ENCODE measurements at regions not wholly inside any gene's neighbourhood (a gene's known extent, or its start where the extent isn't known, plus 50 kb on each side); places are given as distances from the start of the nearest gene placed in this dataset.

DNA sequence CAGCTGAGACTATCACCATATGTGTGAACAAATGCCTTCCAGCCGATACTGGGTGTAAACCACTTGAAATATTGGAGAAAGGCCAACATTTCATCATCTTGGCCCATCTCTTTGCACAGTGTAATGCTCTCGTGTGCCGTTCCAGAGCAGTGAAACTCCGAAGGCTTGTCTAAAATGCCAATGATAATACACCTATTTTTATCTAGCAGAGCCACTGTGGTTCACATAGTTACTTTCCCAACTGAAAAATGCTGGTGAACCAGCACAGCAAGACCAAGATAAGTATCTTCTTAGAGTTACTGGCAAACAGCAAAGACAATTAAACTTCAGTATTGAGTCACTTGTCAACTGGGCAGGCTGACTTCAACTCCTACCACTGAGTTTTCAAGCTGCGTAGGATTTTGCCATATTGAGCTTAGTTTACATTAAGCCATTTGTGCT, 379.9 kb upstream of the ACTBL2 start:
- no peak for DNase-seq

GRCh38 chr5:57859626-57860025, 377.0 kb upstream of the ACTBL2 start:
- DNase-seq, result no peak

- no peak for DNase-seq
Observed at GRCh38 chr5:57858905-57859304, 376.3 kb upstream of the ACTBL2 start.

GRCh38 chr5:57857696-57858095, 375.1 kb upstream of the ACTBL2 start:
- no peak for DNase-seq

DNA sequence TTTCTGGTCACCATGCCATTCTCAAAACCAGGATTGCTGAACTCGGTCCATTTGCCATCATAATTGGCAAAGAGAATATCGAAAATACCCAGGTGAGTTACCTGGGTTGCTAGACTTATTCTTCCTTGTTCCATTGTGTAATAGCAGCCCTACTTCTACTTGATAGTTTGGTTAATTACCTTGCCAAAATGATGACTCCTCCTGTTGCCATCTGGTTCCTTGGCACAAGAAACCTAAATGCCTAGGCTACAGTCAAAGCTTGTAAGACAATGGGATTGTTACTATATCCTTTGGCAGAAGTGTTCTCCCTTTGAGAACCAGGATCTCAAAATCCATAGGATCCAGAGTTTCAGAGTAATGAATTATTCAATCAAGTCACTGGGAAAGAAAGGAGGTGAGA, 373.2 kb upstream of the ACTBL2 start:
- no peak for DNase-seq

GRCh38 chr5:57853929-57854697, 371.5 kb upstream of the ACTBL2 start:
- DNase-seq, result no peak

DNA sequence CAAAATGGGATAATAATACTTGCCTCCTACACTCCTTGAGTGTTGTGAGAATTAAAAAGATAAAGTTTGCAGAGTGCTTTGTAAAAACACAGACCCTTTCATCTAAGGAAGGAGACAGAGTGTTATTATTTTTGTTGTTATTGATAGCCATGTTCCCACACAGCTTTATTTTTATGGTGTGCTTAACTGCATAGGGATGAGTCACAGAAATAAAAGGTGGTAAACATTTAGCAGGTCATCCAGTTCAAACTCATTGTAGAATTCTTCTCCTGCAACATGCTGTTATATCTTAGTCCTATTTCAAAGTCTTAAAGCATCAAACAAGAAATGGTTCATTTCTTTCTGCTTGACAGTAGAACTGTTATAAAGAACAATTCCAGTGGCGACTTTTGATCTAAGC, 367.5 kb upstream of the ACTBL2 start:
- no peak for DNase-seq

- no peak for DNase-seq
Observed at GRCh38 chr5:57845025-57845424, 362.4 kb upstream of the ACTBL2 start.

- no peak for DNase-seq
Observed at GRCh38 chr5:57844410-57844809, 361.8 kb upstream of the ACTBL2 start.

GRCh38 chr5:57843059-57843367, 360.4 kb upstream of the ACTBL2 start:
- no peak for DNase-seq

DNA sequence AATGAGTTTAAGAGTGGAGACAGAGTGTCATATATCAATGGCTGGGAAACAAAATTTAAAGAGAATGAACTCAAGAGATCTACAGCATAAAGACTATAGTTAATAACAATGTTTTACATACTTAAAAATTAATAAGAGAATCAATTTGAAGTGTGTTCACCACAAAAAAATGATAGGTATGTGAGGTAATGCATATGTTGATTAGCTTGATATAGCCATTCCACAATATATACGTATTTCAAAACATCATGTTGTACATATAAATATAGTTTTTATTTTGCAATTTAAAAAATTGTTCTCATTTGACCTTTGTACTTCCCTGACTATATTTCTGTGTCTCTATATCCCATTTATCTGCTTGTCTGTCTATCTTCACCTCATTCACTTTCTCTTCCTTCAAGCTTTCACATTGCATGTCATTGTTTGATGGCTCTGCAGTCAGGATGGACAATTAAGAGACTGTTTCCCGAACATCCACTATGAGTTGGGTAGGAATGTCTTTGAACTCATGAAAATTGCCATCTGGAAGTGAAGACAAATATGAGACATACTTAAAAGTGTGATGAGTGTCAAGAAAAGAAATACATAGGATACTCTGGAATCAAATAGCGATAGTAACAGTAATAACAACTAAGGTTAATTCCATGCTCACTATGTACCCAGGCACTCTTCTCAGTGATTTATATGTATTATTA, 359.9 kb upstream of the ACTBL2 start:
- DNase-seq, result no peak

DNA sequence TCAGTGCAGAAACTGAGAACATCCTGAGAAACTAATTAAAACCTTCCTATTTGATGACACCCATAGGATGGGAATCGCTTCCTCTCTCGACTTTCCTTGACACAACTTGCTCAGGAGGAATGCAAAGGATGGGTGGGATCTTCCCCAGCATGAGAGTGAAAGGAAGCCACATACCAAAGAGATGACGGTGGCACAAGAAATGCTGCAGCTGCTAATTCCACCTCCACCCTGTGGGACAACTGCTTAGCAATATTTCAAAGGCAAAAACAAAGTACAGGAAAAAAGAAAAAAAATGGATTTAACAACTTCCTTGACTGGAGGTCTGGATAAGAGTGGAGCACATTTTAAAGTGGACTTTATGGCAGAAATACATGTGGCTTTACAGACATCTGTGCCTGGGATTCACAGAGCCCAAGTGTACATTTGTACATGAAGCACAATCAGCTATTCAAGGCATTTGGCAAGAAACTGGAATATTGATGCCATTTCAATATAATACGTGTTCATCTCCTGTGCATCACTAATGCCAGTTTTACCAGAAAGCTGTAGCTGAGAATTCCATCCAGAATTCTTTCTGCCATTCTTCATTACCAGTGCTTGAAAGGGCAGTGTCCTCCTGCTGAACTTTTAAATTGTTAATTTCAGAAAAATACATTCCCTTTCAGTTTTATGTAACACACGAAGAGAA, 359.2 kb upstream of the ACTBL2 start:
- no peak for DNase-seq

- DNase-seq, result no peak
Observed at GRCh38 chr5:57839437-57840079, 356.9 kb upstream of the ACTBL2 start.

GRCh38 chr5:57839025-57839424, 356.4 kb upstream of the ACTBL2 start:
- DNase-seq, result no peak

DNA sequence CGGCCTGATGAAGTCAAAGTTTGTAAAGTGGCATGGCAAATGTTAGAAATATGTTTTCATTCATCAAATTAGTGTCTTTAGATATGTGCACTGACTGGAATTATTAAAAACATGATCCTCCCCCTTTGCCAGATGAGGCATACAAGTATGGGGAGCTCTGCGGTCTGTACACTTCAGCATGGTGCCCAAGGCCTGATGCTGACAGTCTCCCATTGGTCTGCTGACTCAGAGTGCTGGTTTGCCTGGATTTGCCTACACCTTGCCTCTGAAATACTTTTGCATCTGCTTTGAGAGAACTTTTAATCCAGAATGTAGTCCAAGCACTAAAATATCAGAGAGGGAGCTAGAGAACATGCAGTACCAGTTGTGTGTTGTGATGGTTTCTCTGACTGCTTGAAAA, 354.3 kb upstream of the ACTBL2 start:
- DNase-seq, result no peak

DNA sequence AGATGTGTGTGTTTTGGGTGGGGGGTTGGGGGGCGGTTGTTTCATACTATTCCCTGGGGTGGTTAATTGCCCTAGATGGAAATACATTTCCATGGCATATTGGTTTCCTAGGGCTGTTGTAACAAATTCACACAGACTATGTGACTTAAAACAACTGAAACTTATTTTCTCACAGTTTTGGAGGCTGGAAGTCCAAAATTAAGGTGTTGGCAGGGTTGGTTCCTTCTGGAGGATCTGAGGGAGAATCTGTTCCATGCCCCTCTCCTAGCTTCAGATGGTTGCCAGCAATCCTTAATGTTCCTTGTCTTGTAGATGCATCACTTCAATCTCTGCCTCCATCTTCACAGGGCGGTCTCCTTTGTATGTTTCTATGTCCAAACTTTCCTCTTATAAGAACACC, 353.7 kb upstream of the ACTBL2 start:
- DNase-seq, result no peak

DNA sequence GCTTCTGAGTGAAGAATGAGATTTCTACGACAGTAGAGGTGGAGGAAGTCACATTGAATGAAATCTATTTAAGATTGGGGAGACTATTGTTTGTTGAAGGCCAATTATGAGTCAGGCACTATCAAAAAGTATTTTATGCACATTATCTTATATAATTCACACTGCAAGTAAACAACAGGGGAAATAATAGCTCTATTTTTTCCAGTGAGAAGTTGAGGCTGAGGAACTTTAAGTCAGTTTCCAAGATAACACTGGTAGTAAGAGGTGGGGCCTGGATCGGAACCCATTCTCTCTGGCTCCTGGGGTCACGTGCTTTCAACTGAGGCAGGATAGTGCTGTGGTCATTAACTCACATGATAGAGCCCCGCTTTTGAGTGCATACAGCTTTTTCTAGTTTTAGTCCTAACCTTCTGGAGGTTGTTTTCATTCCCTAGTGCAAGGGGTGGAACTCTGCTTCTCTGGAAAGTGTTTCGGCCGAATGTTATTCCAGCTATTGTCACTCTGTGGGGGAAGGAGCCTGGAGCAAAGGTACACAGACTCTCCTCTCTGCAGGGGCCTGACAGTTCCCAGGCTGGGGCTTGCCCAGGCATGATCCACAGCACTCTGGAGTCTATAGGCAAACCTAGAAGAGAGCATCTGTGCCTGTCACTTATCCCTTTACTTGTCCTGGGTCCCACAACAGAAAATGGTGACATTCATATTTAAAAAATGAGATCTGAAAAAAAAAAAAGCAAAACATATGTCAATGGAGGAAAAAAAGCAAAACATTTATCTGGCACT, 352.4 kb upstream of the ACTBL2 start:
- DNase-seq, result no peak

DNA sequence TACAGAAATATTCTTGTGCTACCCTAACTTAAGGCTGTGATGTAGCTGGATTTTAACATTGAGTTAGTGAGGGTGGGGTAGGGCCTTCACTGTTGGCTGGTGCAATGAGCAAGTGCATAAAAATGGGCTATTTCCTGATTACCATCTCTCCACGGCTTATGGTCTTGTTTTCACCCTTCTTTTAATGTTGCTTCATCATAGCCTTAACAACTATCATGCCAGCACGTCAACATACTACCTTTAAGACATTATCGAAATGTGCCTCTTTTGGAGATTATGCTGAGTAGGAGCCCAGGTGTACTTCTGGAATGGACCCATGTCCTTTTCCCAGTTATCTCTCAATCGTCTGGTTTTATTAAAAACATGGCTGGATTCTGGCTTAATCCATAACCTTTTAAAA, 350.9 kb upstream of the ACTBL2 start:
- no peak for DNase-seq

- DNase-seq, result no peak
Observed at GRCh38 chr5:57832875-57833274, 350.3 kb upstream of the ACTBL2 start.

DNA sequence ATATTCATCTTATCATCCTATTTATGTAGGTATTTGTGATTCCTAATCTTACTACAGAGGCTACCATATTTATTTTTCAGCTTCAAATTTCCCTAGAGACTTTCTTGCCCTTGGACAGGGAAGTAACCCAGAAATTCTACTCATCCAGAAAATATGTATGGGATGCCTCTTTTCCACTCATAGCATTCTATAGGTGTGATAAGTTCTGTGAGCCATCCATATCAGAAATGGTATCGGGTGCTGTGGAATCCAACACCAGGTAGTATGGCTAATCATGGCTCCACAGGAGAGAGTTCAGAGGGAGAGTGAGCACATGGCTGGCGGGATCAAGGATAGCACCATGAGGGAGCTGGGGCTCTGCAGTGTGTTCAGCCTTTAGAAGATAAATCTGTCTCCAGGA, 349.3 kb upstream of the ACTBL2 start:
- no peak for DNase-seq

DNA sequence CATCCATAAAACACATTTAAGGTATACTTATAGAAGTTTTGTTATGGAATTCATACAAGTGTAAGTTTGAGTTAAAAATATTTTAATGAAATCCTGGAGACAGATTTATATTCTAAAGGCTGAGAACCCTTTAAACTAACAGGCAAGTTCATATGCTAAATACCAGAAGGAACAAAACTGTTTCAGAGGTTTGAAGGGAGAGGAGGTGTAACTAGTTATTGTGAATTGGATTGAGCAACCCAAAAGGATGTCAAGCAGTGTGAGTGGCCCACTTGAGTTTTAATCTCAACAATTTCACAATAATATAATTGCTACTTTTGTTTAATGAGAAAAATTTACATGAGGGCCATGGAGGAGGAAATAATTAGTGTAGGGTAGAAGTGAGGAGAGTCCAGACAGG, 348.5 kb upstream of the ACTBL2 start:
- DNase-seq, result no peak

DNA sequence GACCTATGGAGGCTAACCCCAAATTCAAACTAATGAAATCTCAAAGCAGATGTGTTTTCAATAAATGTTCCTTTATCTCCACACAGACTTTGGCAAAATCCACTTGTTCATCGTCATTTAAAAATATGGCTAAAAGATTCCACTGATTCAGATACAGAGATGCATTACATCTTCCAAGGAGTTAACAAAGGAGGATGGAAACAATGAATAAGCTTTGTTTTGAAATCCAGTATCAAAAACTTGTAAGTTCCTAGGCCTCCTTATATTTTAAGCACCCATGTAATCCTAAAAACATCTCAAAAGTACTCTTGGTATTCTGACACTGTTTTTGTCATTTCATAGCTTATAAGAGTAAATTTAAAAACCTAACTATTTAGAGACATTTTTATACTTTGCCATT, 345.6 kb upstream of the ACTBL2 start:
- no peak for DNase-seq

Data from NCI-H1436 treated with DMSO at 0.1 percent for 48 hours (cell line).